ENCODE measurements at regions not wholly inside any gene's neighbourhood (a gene's known extent, or its start where the extent isn't known, plus 50 kb on each side); places are given as distances from the start of the nearest gene placed in this dataset.
A peak's percentile ranks its signal among the peaks of the same experiment; 100 is the strongest.
"Not testable (repeated sequence)": the region's sequence is repeated elsewhere in the genome, so short reads cannot be mapped to it uniquely, and the experiment has no call there.

DNA sequence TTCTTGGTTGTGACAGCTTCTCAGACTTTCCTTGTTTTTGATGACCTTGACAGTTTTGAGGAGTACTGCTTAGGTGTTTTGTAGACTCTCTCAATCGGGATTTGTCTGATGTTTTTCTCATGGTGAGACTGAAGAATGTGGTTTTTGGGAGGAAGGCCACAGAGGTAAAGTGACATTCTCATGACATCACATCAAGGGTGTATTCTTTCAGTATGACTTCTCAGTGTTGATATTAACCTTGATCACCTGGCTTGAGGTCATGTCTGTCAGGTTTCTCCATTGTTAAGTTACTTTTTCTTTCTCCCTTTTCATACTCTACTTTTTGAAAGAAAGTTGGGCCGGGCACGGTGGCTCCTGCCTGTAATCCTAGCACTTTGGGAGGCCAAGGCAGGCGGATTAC lies 269.9 kb downstream of the ZNF37A start:
- not testable (repeated sequence) for DNase-seq

DNA sequence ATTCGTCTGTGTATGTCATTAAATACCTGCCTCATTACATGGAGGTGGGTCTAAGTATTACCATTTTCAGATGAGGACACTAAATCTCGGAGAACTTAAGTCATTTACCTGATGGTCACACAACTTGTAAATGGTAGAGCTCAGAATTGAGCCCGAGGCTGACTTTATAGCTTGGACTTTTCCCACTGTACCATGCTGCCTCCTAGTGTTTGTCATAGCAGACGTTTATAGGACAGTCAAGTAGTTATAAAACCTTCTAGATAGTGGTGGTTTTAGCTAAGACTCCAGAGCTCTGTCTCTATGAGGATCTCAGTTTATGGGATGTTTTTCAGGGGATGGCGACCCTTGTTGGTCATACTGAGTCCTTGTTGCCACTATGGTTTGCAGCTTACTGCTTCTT lies 271.8 kb downstream of the ZNF37A start:
- peak; percentile 68 for DNase-seq

DNA sequence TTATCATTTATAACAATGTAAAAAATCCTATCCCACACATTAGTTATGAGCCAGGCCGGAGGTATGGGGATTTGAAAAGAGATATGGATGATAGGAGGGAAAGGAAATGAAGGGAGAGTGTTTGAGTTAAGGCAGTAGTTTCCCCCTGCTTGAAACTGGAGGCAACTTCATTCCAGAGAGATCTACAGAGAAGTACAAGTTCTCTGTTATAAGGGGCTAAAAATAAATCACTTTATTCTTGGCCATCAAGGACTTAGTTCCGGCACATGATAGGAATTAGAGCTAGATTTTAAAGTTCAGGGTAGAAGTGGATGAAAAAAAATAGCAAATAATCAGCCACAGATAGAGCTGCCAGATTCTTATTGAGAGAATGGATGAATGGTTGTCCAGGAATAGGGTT lies 289.7 kb downstream of the ZNF37A start:
- not testable (repeated sequence) for DNase-seq

DNA sequence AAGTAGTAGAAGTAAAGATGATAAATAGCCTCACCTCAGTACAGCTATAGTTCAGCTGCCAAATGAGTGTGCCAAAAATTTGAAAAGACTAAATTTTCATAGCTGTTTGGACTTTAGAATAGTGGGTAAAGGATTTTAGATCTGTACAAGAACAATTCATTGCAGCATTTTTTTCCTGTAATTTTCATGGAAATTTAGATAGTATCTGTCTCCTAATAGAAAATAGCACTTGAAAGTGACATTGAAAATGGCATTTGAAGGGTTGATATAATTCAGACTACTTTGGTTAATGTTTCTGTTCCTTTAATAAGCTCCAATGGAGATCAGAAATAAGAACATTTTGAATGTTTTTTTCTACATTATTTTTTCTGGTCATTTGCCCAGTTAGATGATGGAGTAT lies 292.7 kb downstream of the ZNF37A start:
- not testable (repeated sequence) for DNase-seq

DNA sequence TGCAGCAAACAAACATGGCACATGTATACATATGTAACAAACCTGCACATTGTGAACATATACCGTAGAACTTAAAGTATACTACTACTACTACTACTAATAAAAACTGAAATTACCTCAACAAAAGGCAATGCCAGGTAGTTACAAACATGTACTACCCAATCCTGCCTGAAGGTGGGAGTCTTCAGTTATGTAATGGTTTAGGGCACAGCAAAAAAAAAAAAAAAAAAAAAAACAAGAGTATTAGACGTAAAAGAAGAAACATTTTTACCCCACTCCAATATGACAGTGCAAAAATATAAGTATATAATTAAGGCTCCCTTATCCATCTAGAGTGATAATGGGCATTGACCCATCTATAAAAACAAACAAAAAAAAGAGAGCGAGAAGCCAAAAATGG lies 296.6 kb downstream of the ZNF37A start:
- peak; percentile 51 for DNase-seq

DNA sequence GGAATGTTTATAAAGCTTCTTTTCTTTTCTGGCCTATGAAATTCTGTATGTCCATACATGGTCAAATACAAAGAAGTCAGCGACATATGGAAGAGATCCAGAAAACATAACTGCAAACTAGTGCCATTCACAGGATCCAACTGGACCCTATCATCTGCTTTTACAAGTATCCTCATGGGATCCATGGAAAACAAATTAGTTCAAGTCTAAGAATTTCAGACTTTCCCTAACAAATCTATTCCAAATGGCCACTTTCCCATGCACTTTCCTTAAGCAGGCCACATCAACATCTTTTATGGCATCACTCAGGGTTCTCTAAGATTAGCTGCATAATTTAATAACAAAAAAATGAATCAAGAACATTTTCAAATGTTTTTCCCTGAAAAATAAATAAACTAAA lies 301.3 kb downstream of the ZNF37A start:
- not testable (repeated sequence) for DNase-seq

DNA sequence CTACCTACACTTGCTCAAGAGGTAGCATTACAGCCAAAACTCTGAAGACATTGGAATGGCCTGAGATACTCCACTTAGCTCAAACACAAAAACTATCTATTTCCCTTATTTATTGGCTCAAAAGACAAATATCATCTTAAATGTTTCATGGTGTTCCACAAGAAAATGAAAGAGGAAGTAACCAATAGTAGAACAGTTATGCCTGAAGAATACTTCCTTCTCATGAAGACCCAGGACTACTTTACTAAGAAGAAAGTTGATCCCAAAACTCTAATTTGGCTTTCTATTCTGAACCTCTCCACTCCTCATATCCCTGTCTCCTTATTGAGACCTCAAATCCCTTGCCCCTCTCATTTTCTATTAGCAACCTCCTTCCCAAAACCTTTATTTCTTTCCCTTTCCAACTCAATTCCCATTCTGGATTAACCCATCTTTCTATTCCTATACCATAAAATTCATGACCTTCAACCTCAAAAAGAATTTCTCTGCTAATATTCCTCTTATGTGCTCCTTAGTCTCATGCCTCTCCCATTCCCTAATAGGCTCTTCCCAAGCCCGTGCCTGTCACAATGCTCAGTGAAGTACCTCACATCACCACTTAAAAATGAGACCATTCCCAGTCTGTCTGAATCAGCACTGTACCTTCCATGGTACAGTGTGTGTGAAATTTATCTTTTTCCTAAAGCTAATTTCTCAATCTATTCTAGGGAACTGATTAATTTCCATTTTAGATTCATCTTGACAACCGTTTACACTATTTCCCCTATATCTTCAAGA lies 302.2 kb downstream of the ZNF37A start:
- not testable (repeated sequence) for DNase-seq

DNA sequence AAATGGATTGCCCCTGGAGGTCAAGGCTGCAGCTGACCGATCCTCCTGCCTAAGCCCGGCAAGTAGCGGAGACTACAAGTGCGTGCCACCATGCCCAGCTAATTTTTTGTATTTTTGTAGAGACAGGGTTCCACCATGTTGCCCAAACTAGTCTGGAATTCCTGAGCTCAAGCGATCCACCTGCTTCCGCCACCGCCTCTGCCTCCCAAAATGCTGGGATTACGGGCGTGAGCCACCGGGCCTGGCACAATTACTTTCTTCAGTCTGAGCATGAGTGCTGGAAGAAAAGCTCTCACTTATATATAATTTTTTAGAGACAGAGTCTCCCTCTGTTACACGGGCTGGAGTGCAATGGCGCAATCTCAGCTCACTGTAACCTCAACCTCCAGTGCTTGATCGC lies 307.4 kb downstream of the ZNF37A start:
- DNase-seq, result not testable (repeated sequence)

DNA sequence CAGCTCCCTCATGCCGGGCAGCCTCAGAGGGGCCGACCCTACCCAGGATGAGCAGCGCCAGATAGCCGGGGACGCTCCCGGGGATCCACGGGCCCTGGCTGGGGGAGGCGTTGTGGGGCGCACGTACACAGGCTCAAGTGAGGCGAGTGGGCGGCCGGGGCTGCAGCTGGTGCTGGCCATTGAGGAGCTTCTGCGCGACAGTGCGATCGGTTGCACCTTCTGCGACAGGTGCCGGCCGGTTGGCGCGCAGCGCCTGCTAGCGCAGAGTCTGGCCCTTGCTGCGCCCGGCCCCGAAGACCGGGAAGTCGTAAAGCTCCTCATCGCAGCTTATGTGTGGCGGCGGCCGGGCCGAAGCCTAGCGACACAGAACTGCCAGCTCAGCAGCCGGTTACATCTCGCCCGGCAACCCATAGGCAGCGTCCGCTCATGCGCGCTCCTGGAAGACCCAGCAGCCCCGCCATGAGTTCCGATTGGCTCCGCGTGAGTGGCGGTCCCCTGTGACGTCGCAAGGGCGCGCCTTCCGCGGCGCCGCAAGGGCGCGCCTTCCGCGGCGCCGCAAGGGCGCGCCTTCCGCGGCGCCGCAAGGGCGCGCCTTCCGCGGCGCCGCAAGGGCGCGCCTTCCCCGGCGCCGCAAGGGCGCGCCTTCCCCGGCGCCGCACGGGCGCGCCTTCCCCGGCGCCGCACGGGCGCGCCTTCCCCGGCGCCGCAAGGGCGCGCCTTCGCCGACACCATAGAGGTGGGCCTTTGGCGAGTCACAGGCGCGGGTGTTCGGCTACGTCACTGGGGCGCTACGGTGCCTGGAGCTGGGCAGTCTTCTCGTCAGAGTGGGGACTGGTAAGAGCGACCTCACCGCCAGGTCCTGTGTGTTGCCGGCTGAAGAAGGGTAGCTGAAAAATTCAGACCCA lies 308.6 kb downstream of the ZNF37A start:
- DNase-seq, result peak; percentile 97

DNA sequence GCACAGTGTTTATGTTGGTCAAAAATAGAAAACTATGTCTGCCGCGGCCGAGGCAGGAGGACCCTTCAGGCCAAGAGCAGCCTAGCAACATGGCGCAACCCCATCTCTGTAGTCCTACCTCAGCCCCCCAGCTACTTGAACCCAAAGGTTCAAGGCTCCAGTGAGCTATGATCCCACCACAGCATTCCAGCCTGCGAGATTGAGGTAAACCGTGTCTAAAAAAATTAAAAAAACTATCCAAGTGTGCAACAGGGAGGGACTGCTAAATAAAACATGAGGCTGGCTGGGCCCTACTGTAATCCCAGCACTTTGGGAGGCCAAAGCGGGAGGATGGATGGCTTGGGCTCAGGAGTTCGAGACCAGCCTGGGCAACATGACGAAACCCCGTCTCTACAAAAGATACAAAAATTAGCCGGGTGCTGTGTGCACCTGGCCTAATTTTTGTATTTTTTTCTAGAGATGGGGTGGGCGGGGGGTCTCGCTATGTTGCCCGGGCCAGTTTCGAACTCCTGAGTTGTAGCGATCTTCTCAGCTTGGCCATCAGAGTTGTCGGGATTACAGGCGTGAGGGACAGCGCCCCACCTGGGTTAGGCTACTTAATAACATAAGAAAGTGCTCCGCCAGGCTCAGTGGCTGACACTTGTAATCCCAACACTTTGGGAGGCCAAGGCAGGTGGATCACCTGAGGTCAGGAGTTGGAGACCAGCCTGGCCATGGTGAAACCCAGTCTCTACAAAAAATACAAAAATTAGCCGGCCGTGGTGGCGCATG lies 309.4 kb downstream of the ZNF37A start:
- DNase-seq, result peak; percentile 16

DNA sequence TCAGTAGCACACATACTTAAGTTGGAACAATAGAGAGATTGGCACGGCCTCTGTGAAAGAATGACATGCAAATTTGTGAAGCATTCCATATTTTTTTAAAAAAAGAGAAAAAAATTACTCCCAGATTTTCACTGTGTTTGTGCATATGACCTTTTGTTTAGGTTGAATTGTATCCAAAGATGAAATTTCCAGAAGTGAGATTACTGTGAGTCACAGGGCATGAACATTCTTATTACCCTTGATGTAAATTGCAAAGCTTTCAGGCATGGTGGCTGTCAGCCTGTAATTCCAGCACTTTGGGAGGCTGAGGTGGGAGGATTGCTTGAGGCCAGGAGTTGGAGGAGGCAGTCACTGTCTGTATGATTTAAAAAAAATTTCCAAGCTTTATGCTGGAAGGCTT lies 329.5 kb downstream of the ZNF37A start:
- not testable (repeated sequence) for DNase-seq

DNA sequence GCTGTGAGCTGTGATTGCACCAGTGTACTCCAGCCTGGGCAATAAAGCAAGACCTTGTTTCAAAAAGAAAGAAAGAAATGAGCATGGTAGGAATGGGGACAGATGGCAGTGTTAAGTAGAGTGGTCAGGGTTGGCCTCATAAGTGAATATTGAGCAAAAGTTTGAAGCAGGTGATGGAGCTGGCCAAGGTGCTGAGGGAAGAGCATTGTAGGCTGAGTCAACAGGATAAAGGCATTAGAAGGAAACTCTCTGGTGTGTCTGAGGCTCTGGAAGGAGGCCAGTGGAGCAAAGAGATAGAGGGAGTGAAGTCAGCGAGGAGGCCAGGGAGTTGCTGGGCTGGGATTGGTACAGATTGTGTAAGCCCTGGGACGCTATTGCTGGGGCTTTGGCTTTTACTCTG lies 336.1 kb downstream of the ZNF37A start:
- not testable (repeated sequence) for DNase-seq

DNA sequence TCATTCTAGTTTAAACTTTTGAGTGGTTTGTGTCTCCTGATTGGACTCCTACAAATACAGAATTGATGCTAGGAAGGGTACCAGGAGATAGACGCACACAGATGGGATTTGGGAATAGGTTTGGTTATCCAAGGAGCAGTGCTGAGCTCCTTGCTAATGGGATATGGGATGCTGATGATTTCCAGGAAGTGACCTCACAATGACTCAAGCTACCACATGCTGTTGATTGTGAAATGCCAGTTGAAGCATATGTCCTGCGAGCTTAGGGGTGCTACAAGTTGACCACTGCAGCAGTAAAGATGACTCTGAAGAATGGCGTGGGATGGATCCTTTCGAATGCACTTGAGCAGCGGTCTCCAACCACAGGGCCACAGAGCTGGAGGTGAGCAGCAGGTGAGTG lies 343.2 kb downstream of the ZNF37A start:
- not testable (repeated sequence) for DNase-seq

DNA sequence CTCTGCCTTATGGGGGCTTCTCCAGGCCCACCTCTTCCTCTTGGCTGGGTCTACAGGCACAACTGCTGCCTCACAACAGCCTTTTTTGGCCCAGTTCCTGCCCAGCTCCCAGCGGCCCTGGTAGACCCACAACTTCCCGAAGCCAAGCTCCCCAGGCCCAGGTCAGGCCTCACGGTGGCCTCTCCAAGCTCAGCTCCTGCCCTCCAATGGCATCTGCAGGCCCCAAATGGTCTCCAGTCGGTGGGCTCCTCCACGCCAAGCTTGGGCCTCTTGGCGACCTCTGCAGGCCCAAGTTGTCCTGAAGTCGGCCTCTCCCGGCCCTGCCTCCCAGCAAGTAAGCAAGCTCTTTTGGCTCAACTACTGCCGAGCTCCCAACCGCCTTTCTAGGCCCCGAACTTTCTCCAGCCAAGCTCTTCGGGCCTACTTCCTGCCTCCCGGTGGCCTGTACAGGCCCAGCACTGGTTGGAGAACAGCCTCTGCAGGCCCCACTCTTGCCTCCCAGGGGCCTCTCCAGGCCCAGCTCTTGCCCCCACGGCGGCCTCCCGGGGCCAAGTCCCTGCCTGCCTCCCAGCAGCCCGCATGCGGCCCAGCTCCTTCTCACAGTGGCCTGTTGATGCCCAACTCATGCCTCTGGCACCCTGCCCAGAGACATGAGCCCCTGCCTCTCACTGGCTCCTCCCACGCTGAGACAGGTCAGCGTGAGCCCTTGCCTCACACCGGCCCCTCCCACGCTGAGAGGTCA lies 354.6 kb downstream of the ZNF37A start:
- DNase-seq, result not testable (repeated sequence)

DNA sequence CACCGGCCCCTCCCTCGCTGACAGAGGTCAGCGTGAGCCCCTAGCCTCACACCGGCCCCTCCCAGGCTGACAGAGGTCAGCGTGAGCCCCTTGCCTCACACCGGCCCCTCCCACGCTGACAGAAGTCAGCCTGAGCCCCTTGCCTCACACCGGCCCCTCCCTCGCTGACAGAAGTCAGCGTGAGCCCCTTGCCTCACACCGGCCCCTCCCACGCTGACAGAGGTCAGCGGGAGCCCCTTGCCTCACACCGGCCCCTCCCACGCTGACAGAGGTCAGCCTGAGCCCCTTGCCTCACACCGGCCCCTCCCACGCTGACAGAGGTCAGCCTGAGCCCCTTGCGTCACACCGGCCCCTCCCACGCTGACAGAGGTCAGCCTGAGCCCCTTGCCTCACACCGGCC lies 355.5 kb downstream of the ZNF37A start:
- DNase-seq, result not testable (repeated sequence)

DNA sequence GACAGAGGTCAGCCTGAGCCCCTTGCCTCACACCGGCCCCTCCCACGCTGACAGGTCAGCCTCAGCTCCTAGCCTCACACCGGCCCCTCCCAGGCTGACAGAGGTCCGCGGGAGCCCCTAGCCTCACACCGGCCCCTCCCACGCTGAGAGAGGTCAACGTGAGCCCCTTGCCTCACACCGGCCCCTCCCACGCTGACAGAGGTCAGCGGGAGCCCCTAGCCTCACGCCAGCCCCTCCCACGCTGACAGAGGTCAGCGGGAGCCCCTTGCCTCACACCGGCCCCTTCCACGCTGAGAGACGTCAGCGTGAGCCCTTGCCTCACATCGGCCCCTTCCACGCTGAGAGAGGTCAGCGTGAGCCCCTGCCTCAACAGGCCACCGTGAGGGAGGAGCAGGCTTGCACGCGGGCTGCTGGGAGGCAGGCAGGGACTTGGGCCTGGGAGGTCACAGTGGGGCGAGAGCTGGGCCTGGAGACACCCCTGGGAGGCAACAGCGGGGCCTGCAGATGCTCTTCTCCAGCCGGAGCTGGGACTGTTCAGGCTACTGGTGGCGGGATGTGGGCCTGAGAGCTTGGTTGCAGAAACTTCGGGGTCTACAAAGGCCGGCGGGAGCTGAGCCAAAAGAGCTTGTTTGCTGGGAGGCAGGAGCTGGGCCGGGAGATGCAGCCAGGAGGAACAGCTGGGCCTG lies 356.4 kb downstream of the ZNF37A start:
- DNase-seq, result not testable (repeated sequence)

DNA sequence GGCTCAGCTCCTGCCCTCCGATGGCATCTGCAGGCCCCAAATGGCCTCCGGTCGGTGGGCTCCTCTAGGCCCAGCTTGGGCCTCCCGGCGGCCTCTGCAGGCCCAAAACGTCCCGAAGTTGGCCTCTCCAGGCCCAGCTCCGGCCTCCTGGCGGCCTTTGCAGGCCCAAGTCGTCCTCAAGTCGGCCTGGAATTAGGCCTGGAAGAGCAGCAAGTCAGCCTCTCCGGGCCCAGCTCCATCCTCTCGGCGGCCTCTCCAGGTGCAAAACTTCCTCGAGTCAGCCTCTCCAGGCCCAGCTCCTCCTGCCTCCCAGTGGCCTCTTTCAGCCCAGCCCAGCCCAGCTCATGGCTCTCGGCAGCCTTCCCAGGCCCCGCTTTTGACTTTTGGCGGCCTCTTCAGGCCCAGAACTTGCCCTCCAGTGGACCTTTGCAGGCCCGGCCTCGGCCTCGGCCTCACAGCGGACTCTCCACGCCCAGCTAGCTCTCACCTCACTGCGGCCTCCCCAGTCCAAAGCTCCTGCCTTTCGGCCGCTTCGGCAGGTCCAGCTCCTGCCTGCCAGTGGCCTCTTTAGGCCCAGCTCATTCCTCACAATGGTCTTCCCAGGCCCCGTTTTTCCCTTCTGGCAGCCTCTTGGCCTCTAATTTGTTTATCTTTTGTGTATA lies 357.3 kb downstream of the ZNF37A start:
- DNase-seq, result not testable (repeated sequence)
